Smooth muscle cell (in vitro differentiated cells): ENCODE measurements at regions not wholly inside any gene's neighbourhood (a gene's known extent, or its start where the extent isn't known, plus 50 kb on each side); places are given as distances from the start of the nearest gene placed in this dataset.

Experiments
- DNase-seq: peaks from one replicate; lab custom pipeline; 2025; ENCODE audit not compliant: unreplicated experiment; lab: John Stamatoyannopoulos, UW
- H2AFZ ChIP-seq: fragments of 200-600 bp; sonication (generic); 2 replicates; pipeline ENCODE4 v1.6.0; 2016; ENCODE audit warnings: antibody characterized with exemption, low read depth, mild to moderate bottlenecking
- H3F3A ChIP-seq: fragments of 200-600 bp; sonication (generic); 2 replicates; pipeline ENCODE4 v1.6.0; 2017; ENCODE audit warnings: antibody characterized with exemption, low read depth
- H3K27ac ChIP-seq: fragments of 200-600 bp; sonication (generic); 2 replicates; pipeline ENCODE4 v1.5.1; 2016; ENCODE audit warnings: low read depth, mild to moderate bottlenecking
- H3K27me3 ChIP-seq: fragments of 200-600 bp; sonication (generic); 2 replicates; pipeline ENCODE4 v1.6.1; 2016; ENCODE audit warnings: low read depth, mild to moderate bottlenecking
- H3K36me3 ChIP-seq: fragments of 200-600 bp; sonication (generic); 2 replicates; pipeline ENCODE4 v1.5.1; 2016; ENCODE audit warnings: low read depth
- H3K4me1 ChIP-seq: fragments of 200-600 bp; sonication (generic); 2 replicates; pipeline ENCODE4 v1.5.1; 2016; ENCODE audit warnings: low read depth
- H3K4me2 ChIP-seq: fragments of 200-600 bp; sonication (generic); 2 replicates; pipeline ENCODE4 v1.6.0; 2016; ENCODE audit warnings: mild to moderate bottlenecking
- H3K4me3 ChIP-seq: fragments of 200-600 bp; sonication (generic); 2 replicates; pipeline ENCODE4 v1.5.1; 2016; ENCODE audit warnings: mild to moderate bottlenecking
- H3K79me2 ChIP-seq: fragments of 200-600 bp; sonication (generic); 2 replicates; pipeline ENCODE4 v1.6.0; 2016; ENCODE audit warnings: low read depth, mild to moderate bottlenecking
- H3K9ac ChIP-seq: fragments of 200-600 bp; sonication (generic); 2 replicates; pipeline ENCODE4 v1.6.0; 2016; ENCODE audit warnings: low read depth
- H3K9me3 ChIP-seq: fragments of 200-600 bp; sonication (generic); replicated peaks from 2 replicates; pipeline ENCODE4 v1.5.1; 2016; ENCODE audit warnings: low read depth
- H4K20me1 ChIP-seq: fragments of 200-600 bp; sonication (generic); 2 replicates; pipeline ENCODE4 v1.6.0; 2016; ENCODE audit warnings: low read depth
- CTCF ChIP-seq: fragments of 200-600 bp; sonication (generic); IDR thresholded peaks from 2 replicates; pipeline ENCODE4 v1.5.1; 2017; ENCODE audit warnings: borderline replicate concordance, mild to moderate bottlenecking, antibody characterized with exemption; ENCODE audit not compliant: insufficient read depth, poor library complexity, severe bottlenecking
- WGBS: methylation state at CpG from one replicate; pipeline ENCODE4 v1.1.7; 2016; ENCODE audit warnings: low lambda C conversion rate; 5-methylcytosine and 5-hydroxymethylcytosine counted together

GRCh38 chr6:164477101-164477500, 832.3 kb downstream of the C6orf118 start:
- Histone ChIP-seq H3K79me2 (no peaks in the 10 kb centered on the region), H3K36me3 (no peaks in the 10 kb centered on the region), H2AFZ (no peak overlapping the region), H4K20me1 (no peaks in the 10 kb centered on the region), H3K4me2 (no peak overlapping the region), H3F3A (no peaks in the 10 kb centered on the region), H3K9me3 (no peaks in the 10 kb centered on the region), H3K27ac (no peak overlapping the region), H3K9ac (no peak overlapping the region), H3K4me1 (peaks cover 24% of the 10 kb centered on the region), H3K27me3 (no peaks in the 10 kb centered on the region), H3K4me3 (no peak overlapping the region)
- TF ChIP-seq CTCF, result no peak
- WGBS, result 95% methylated on average over 1 of the region's 1 CpG
- DNase-seq, result no peak

- Histone ChIP-seq H3K27me3 (no peaks in the 10 kb centered on the region), H3F3A (no peaks in the 10 kb centered on the region), H3K4me3 (no peak overlapping the region), H3K9me3 (no peaks in the 10 kb centered on the region), H2AFZ (no peak overlapping the region), H3K79me2 (no peaks in the 10 kb centered on the region), H3K27ac (no peak overlapping the region), H3K36me3 (no peaks in the 10 kb centered on the region), H3K4me1 (no peaks in the 10 kb centered on the region), H4K20me1 (no peaks in the 10 kb centered on the region), H3K9ac (no peak overlapping the region), H3K4me2 (no peak overlapping the region)
- no peak for DNase-seq
- 85% methylated on average over 9 of the region's 9 CpGs for WGBS
- TF ChIP-seq CTCF, result no peak
Measured at GRCh38 chr6:164469276-164469949, 840.0 kb downstream of the C6orf118 start.

GRCh38 chr6:164455835-164456234, 853.6 kb downstream of the C6orf118 start:
- no peaks in the 10 kb centered on the region for H3K79me2 ChIP-seq
- no peaks in the 10 kb centered on the region for H3K27me3 ChIP-seq
- no peak overlapping the region for H3K27ac ChIP-seq
- WGBS, result 88% methylated on average over 9 of the region's 9 CpGs
- H3K9me3 ChIP-seq, result no peaks in the 10 kb centered on the region
- DNase-seq, result no peak
- no peaks in the 10 kb centered on the region for H4K20me1 ChIP-seq
- TF ChIP-seq CTCF, result no peak
- no peak overlapping the region for H2AFZ ChIP-seq
- H3K4me2 ChIP-seq, result no peak overlapping the region
- H3K36me3 ChIP-seq, result no peaks in the 10 kb centered on the region
- H3K4me1 ChIP-seq, result no peaks in the 10 kb centered on the region
- H3F3A ChIP-seq, result no peaks in the 10 kb centered on the region
- H3K9ac ChIP-seq, result no peak overlapping the region
- no peak overlapping the region for H3K4me3 ChIP-seq

- H3K27me3 ChIP-seq, result no peaks in the 10 kb centered on the region
- H3K79me2 ChIP-seq, result no peaks in the 10 kb centered on the region
- no peak overlapping the region for H3K4me2 ChIP-seq
- H3K36me3 ChIP-seq, result no peaks in the 10 kb centered on the region
- 93% methylated on average over 3 of the region's 3 CpGs for WGBS
- H3K27ac ChIP-seq, result no peak overlapping the region
- TF ChIP-seq CTCF, result no peak
- no peak overlapping the region for H2AFZ ChIP-seq
- H3K4me1 ChIP-seq, result no peaks in the 10 kb centered on the region
- H4K20me1 ChIP-seq, result no peaks in the 10 kb centered on the region
- H3F3A ChIP-seq, result no peaks in the 10 kb centered on the region
- DNase-seq, result no peak
- H3K9me3 ChIP-seq, result no peaks in the 10 kb centered on the region
- H3K4me3 ChIP-seq, result no peak overlapping the region
- no peak overlapping the region for H3K9ac ChIP-seq
Measured at GRCh38 chr6:164453835-164454234, 855.6 kb downstream of the C6orf118 start.
